Large intestine (tissue), 3 donors: ENCODE measurements at regions not wholly inside any gene's neighbourhood (a gene's known extent, or its start where the extent isn't known, plus 50 kb on each side); places are given as distances from the start of the nearest gene placed in this dataset.

Experiments
- DNase-seq, 2 donors: peaks; one replicate each; pipeline versions ENCODE4 v3.0.0 to v3.0.0-alpha.2; 2013
- H3K27ac ChIP-seq: one replicate; pipeline ENCODE4 v1.5.1; 2013; ENCODE audit warnings: low read length
- H3K27me3 ChIP-seq: 2 replicates; pipeline ENCODE4 v1.6.1; 2013; ENCODE audit warnings: low read length; ENCODE audit not compliant: control insufficient read depth, insufficient read depth
- H3K36me3 ChIP-seq: 2 replicates; pipeline ENCODE4 v1.6.1; 2013; ENCODE audit warnings: low read length; ENCODE audit not compliant: control insufficient read depth, insufficient read depth
- H3K4me1 ChIP-seq: one replicate; pipeline ENCODE4 v1.6.1; 2013; ENCODE audit warnings: low read length; ENCODE audit not compliant: control insufficient read depth, insufficient read depth
- H3K4me3 ChIP-seq: one replicate; pipeline ENCODE4 v1.5.1; 2013; ENCODE audit warnings: low read length
- H3K9me3 ChIP-seq: one replicate; pipeline ENCODE4 v1.6.1; 2013; ENCODE audit warnings: mild to moderate bottlenecking, low read depth, low read length, moderate library complexity; ENCODE audit not compliant: control insufficient read depth
- WGBS: methylation state at CpG from one replicate; pipeline ENCODE4 v1.1.5; 2013; ENCODE audit warnings: low lambda C conversion rate; ENCODE audit not compliant: insufficient coverage; 5-methylcytosine and 5-hydroxymethylcytosine counted together

GRCh38 chr12:27193106-27193505, 51.0 kb upstream of the STK38L start:
- no peaks in the 10 kb centered on the region for H3K27me3 ChIP-seq
- peaks cover 20% of the 10 kb centered on the region for H3K4me1 ChIP-seq
- WGBS, result 54% methylated on average over 2 of the region's 2 CpGs
- no peak overlapping the region for H3K4me3 ChIP-seq
- H3K27ac ChIP-seq, result peak overlapping the region; percentile 67
- H3K36me3 ChIP-seq, result no peaks in the 10 kb centered on the region
- peak; percentile 79 to 91 for DNase-seq
- H3K9me3 ChIP-seq, result no peaks in the 10 kb centered on the region

GRCh38 chr12:27193854-27194544, 50.1 kb upstream of the STK38L start:
- no peak overlapping the region for H3K4me3 ChIP-seq
- no peaks in the 10 kb centered on the region for H3K27me3 ChIP-seq
- no peaks in the 10 kb centered on the region for H3K9me3 ChIP-seq
- peak; percentile 33 to 55 for DNase-seq
- 100% methylated on average over 1 of the region's 2 CpGs for WGBS
- peaks cover 20% of the 10 kb centered on the region for H3K4me1 ChIP-seq
- H3K27ac ChIP-seq, result peak overlapping the region; percentile 67
- no peaks in the 10 kb centered on the region for H3K36me3 ChIP-seq
